ENCODE measurements at regions not wholly inside any gene's neighbourhood (a gene's known extent, or its start where the extent isn't known, plus 50 kb on each side); places are given as distances from the start of the nearest gene placed in this dataset.

DNA sequence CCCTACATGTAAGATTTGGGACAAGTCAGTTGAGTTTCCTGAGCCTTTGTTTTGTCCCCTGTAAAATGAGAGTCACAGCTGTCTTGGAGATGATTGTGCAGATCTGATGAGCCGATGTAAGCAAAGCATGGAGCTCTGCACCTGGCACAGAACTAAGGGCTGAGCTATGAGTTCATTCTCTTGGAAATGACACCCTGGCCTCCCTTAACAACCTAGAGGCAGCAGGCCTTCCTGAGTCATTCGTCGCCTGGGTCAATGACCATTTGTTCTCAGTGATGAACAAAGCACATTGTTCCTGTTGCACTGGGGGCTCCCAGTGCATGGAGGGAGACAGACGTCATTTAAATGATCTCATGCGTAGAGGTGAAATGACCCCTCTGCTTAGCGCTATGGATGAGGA lies 62.8 kb upstream of the GCSH start:
- TF ChIP-seq, protein P1, sequence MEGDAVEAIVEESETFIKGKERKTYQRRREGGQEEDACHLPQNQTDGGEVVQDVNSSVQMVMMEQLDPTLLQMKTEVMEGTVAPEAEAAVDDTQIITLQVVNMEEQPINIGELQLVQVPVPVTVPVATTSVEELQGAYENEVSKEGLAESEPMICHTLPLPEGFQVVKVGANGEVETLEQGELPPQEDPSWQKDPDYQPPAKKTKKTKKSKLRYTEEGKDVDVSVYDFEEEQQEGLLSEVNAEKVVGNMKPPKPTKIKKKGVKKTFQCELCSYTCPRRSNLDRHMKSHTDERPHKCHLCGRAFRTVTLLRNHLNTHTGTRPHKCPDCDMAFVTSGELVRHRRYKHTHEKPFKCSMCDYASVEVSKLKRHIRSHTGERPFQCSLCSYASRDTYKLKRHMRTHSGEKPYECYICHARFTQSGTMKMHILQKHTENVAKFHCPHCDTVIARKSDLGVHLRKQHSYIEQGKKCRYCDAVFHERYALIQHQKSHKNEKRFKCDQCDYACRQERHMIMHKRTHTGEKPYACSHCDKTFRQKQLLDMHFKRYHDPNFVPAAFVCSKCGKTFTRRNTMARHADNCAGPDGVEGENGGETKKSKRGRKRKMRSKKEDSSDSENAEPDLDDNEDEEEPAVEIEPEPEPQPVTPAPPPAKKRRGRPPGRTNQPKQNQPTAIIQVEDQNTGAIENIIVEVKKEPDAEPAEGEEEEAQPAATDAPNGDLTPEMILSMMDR (optimal IDR thresholded peaks at IDR 0.05 in 1 of 3, IDR thresholded peaks at IDR 0.05 in 1 of 3, conservative IDR thresholded peaks at IDR 0.05 in 1 of 3; ENCODE audit: extremely low read depth in 1 of 3, insufficient read depth in 2 of 3, low read length in 3 of 3): no peak
- no peak for TF ChIP-seq EZH2 (IDR thresholded peaks at IDR 0.05; ENCODE audit: low read length)
